ENCODE measurements at regions not wholly inside any gene's neighbourhood (a gene's known extent, or its start where the extent isn't known, plus 50 kb on each side); places are given as distances from the start of the nearest gene placed in this dataset.

DNA sequence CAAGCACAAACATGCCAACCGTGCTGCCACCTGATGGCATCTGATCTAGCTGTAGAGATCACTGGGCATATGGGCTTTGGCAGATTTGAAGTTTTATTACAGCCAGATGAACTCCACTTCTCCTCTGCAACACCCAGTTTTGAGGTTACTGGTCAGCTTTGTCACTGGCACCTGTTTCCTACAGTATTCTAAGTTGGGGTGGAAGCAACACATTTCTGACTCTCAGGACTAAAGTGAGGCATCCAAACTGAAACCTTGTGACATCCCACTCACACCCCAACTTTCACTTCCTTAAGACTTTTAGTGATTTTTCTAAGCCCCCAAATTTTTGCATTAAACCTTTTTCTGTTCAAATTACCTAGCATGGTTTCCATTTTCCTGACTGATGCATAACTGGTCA, 115.1 kb upstream of the PCDH18 start:
- TF ChIP-seq, protein P1, sequence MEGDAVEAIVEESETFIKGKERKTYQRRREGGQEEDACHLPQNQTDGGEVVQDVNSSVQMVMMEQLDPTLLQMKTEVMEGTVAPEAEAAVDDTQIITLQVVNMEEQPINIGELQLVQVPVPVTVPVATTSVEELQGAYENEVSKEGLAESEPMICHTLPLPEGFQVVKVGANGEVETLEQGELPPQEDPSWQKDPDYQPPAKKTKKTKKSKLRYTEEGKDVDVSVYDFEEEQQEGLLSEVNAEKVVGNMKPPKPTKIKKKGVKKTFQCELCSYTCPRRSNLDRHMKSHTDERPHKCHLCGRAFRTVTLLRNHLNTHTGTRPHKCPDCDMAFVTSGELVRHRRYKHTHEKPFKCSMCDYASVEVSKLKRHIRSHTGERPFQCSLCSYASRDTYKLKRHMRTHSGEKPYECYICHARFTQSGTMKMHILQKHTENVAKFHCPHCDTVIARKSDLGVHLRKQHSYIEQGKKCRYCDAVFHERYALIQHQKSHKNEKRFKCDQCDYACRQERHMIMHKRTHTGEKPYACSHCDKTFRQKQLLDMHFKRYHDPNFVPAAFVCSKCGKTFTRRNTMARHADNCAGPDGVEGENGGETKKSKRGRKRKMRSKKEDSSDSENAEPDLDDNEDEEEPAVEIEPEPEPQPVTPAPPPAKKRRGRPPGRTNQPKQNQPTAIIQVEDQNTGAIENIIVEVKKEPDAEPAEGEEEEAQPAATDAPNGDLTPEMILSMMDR (conservative IDR thresholded peaks at IDR 0.05; ENCODE audit: low read depth in 2 of 2), result no peak
- TF ChIP-seq, protein P2, sequence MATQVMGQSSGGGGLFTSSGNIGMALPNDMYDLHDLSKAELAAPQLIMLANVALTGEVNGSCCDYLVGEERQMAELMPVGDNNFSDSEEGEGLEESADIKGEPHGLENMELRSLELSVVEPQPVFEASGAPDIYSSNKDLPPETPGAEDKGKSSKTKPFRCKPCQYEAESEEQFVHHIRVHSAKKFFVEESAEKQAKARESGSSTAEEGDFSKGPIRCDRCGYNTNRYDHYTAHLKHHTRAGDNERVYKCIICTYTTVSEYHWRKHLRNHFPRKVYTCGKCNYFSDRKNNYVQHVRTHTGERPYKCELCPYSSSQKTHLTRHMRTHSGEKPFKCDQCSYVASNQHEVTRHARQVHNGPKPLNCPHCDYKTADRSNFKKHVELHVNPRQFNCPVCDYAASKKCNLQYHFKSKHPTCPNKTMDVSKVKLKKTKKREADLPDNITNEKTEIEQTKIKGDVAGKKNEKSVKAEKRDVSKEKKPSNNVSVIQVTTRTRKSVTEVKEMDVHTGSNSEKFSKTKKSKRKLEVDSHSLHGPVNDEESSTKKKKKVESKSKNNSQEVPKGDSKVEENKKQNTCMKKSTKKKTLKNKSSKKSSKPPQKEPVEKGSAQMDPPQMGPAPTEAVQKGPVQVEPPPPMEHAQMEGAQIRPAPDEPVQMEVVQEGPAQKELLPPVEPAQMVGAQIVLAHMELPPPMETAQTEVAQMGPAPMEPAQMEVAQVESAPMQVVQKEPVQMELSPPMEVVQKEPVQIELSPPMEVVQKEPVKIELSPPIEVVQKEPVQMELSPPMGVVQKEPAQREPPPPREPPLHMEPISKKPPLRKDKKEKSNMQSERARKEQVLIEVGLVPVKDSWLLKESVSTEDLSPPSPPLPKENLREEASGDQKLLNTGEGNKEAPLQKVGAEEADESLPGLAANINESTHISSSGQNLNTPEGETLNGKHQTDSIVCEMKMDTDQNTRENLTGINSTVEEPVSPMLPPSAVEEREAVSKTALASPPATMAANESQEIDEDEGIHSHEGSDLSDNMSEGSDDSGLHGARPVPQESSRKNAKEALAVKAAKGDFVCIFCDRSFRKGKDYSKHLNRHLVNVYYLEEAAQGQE (IDR thresholded peaks at IDR 0.05; ENCODE audit: unreplicated experiment), result no peak
- TF ChIP-seq EZH2phosphoT487 (IDR thresholded peaks at IDR 0.05; ENCODE audit: unreplicated experiment) (no peak), CREB1 (CRISPR knock-in tag; IDR thresholded peaks at IDR 0.05; ENCODE audit: low read depth) (no peak), EZH2 (IDR thresholded peaks at IDR 0.05; ENCODE audit: low read depth, unreplicated experiment) (no peak), ZNF114 (CRISPR knock-in tag; IDR thresholded peaks at IDR 0.05) (no peak), POLR2AphosphoS5 (IDR thresholded peaks at IDR 0.05; ENCODE audit: low read depth) (no peak), JUNB (IDR thresholded peaks at IDR 0.05; ENCODE audit: unreplicated experiment) (no peak), ZNF331 (CRISPR knock-in tag; IDR thresholded peaks at IDR 0.05; ENCODE audit: low read depth) (no peak), STAT1 (IDR thresholded peaks at IDR 0.05; ENCODE audit: unreplicated experiment) (no peak)
